Testis (tissue), 2 donors: ENCODE measurements at regions not wholly inside any gene's neighbourhood (a gene's known extent, or its start where the extent isn't known, plus 50 kb on each side); places are given as distances from the start of the nearest gene placed in this dataset.
"Not testable (repeated sequence)": the region's sequence is repeated elsewhere in the genome, so short reads cannot be mapped to it uniquely, and the experiment has no call there.

Experiments used
- DNase-seq: peaks from one replicate; pipeline ENCODE4 v3.0.0-alpha.2; 2019
- H3K27ac ChIP-seq, 2 donors: fragments of 200-600 bp; sonication (generic); one replicate each; pipeline ENCODE4 v1.5.1; 2019
- H3K27me3 ChIP-seq: fragments of 200-600 bp; sonication (generic); one replicate; pipeline ENCODE4 v1.5.1; 2019
- H3K36me3 ChIP-seq: fragments of 200-600 bp; sonication (generic); one replicate; pipeline ENCODE4 v1.5.1; 2017; ENCODE audit warnings: low read depth; ENCODE audit errors: missing control alignments
- H3K4me1 ChIP-seq: fragments of 200-600 bp; sonication (generic); one replicate; pipeline ENCODE4 v1.5.1; 2019
- H3K4me3 ChIP-seq, 2 donors: fragments of 200-600 bp; sonication (generic); one replicate each; pipeline ENCODE4 v1.5.1; 2017 to 2019
- H3K9me3 ChIP-seq: fragments of 200-600 bp; sonication (generic); one replicate; pipeline ENCODE4 v1.5.1; 2017
- CTCF ChIP-seq, 3 experiments: fragments of 450-650 bp in 2 of 3; fragments of 200-600 bp in 1 of 3; sonication (generic) in 1 of 3; IDR thresholded peaks; one replicate each; pipeline ENCODE4 v1.5.1; 2016 to 2019; ENCODE audit warnings: antibody characterized with exemption in 3 of 3, mild to moderate bottlenecking in 2 of 3, moderate library complexity in 1 of 3
- POLR2A ChIP-seq: fragments of 450-650 bp; IDR thresholded peaks from one replicate; pipeline ENCODE4 v1.6.1; 2017; ENCODE audit warnings: antibody characterized with exemption, mild to moderate bottlenecking, moderate library complexity
- WGBS, 2 donors: methylation state at CpG; one replicate each; pipeline ENCODE4 v1.1.5; 2018; 5-methylcytosine and 5-hydroxymethylcytosine counted together
- intact Hi-C: fragments of 100-400 bp; cut with DNase I; formaldehyde crosslinking; loops from one replicate; pipeline ENCODE4 v1.15.1; 2023; ENCODE audit warnings: low total_unique reads

GRCh38 chr1:239979456-239979855, 112.2 kb upstream of the FMN2 start:
- no peaks in the 10 kb centered on the region for H3K27me3 ChIP-seq
- WGBS, 2 donors = 67 to 71% methylated on average over 4 of the region's 4 CpGs
- DNase-seq = no peak
- H3K4me1 ChIP-seq = no peaks in the 10 kb centered on the region
- intact Hi-C loops = no loop called here
- TF ChIP-seq POLR2A = no peak
- TF ChIP-seq CTCF (IDR thresholded peaks at IDR 0.05) = no peak
- no peak overlapping the region for H3K4me3 ChIP-seq
- no peaks in the 10 kb centered on the region for H3K9me3 ChIP-seq
- no peak overlapping the region for H3K27ac ChIP-seq
- H3K36me3 ChIP-seq = no peaks in the 10 kb centered on the region

GRCh38 chr1:239982762-239983161, 108.9 kb upstream of the FMN2 start:
- no peak for TF ChIP-seq CTCF (IDR thresholded peaks at IDR 0.05)
- TF ChIP-seq POLR2A = no peak
- H3K4me3 ChIP-seq = no peak overlapping the region
- WGBS, 2 donors = 78 to 83% methylated on average over 2 of the region's 2 CpGs
- no peaks in the 10 kb centered on the region for H3K27me3 ChIP-seq
- H3K27ac ChIP-seq = no peak overlapping the region
- intact Hi-C loops = no loop called here
- no peaks in the 10 kb centered on the region for H3K4me1 ChIP-seq
- no peaks in the 10 kb centered on the region for H3K9me3 ChIP-seq
- no peak for DNase-seq
- H3K36me3 ChIP-seq = no peaks in the 10 kb centered on the region

GRCh38 chr1:239985044-239985443, 106.6 kb upstream of the FMN2 start:
- 94 to 96% methylated on average over 4 of the region's 4 CpGs for WGBS, 2 donors
- no peaks in the 10 kb centered on the region for H3K27me3 ChIP-seq
- no peaks in the 10 kb centered on the region for H3K36me3 ChIP-seq
- no peak for TF ChIP-seq CTCF (IDR thresholded peaks at IDR 0.05)
- no peak for TF ChIP-seq POLR2A
- intact Hi-C loops = no loop called here
- H3K4me3 ChIP-seq = no peak overlapping the region
- H3K27ac ChIP-seq = no peak overlapping the region
- no peak for DNase-seq
- H3K9me3 ChIP-seq = no peaks in the 10 kb centered on the region
- H3K4me1 ChIP-seq = no peaks in the 10 kb centered on the region

- DNase-seq = peak; percentile 83
- intact Hi-C loops = no loop called here
- Histone ChIP-seq H3K36me3 (no peaks in the 10 kb centered on the region), H3K4me3 (no peak overlapping the region), H3K9me3 (no peaks in the 10 kb centered on the region), H3K4me1 (no peaks in the 10 kb centered on the region), H3K27ac (no peak overlapping the region), H3K27me3 (no peaks in the 10 kb centered on the region)
- WGBS, 2 donors = 8 to 15% methylated on average over 2 of the region's 2 CpGs
- peak; percentile 35 to 78 (median 41) for TF ChIP-seq CTCF (IDR thresholded peaks at IDR 0.05)
- no peak for TF ChIP-seq POLR2A
These were observed 104.5 kb upstream of the FMN2 start for GRCh38 chr1:239987103-239987745.

- Histone ChIP-seq H3K9me3 (no peaks in the 10 kb centered on the region), H3K27ac (no peak overlapping the region), H3K4me1 (no peaks in the 10 kb centered on the region), H3K27me3 (no peaks in the 10 kb centered on the region), H3K4me3 (no peak overlapping the region), H3K36me3 (no peaks in the 10 kb centered on the region)
- no peak for DNase-seq
- intact Hi-C loops = no loop called here
- no peak for TF ChIP-seq CTCF (IDR thresholded peaks at IDR 0.05)
- no peak for TF ChIP-seq POLR2A
- 80 to 100% methylated on average over 2 of the region's 2 CpGs for WGBS, 2 donors
These were observed 101.7 kb upstream of the FMN2 start for GRCh38 chr1:239989990-239990389.

- H3K27ac ChIP-seq, DNase-seq, H3K27me3 ChIP-seq, H3K9me3 ChIP-seq, H3K36me3 ChIP-seq, H3K4me3 ChIP-seq, intact Hi-C loops, H3K4me1 ChIP-seq: not testable (repeated sequence)
- WGBS, 2 donors = 75 to 83% methylated on average over 7 to 8 of the region's 8 CpGs
These were observed 99.1 kb upstream of the FMN2 start for GRCh38 chr1:239992566-239992965.
